GM19035 (cell line): ENCODE measurements at regions not wholly inside any gene's neighbourhood (a gene's known extent, or its start where the extent isn't known, plus 50 kb on each side); places are given as distances from the start of the nearest gene placed in this dataset.
"Not testable (repeated sequence)": the region's sequence is repeated elsewhere in the genome, so short reads cannot be mapped to it uniquely, and the experiment has no call there.

Source experiments
- ATAC-seq: cut with Tn5 transposase; IDR thresholded peaks from one replicate; pipeline ENCODE4 v1.9.1; 2021; ENCODE audit not compliant: unreplicated experiment

- ATAC-seq: no peak
Observed at GRCh38 chr13:79637133-79637763, 156.3 kb downstream of the NDFIP2 start.

GRCh38 chr13:79631051-79631659, 150.2 kb downstream of the NDFIP2 start:
- no peak for ATAC-seq

GRCh38 chr13:79628463-79628862, 147.5 kb downstream of the NDFIP2 start:
- ATAC-seq: no peak

- ATAC-seq: no peak
Observed at GRCh38 chr13:79626924-79627323, 146.0 kb downstream of the NDFIP2 start.

- ATAC-seq: no peak
Observed at GRCh38 chr13:79625517-79625916, 144.6 kb downstream of the NDFIP2 start.

GRCh38 chr13:79621902-79622301, 140.9 kb downstream of the NDFIP2 start:
- no peak for ATAC-seq

GRCh38 chr13:79621449-79621848, 140.5 kb downstream of the NDFIP2 start:
- ATAC-seq: no peak

- ATAC-seq: no peak
Observed at GRCh38 chr13:79614250-79614918, 133.4 kb downstream of the NDFIP2 start.

GRCh38 chr13:79612604-79613003, 131.6 kb downstream of the NDFIP2 start:
- ATAC-seq: no peak

- ATAC-seq: not testable (repeated sequence)
Observed at GRCh38 chr13:79607895-79608294, 126.9 kb downstream of the NDFIP2 start.
